ENCODE measurements at regions not wholly inside any gene's neighbourhood (a gene's known extent, or its start where the extent isn't known, plus 50 kb on each side); places are given as distances from the start of the nearest gene placed in this dataset.

- TF ChIP-seq ZBTB34 (CRISPR knock-in tag; IDR thresholded peaks at IDR 0.05), result peak; percentile 66; the same call in 1 of the 2 replicates
- TF ChIP-seq ZBTB43 (CRISPR knock-in tag; conservative IDR thresholded peaks at IDR 0.05), result peak; percentile 65
- no peak for TF ChIP-seq GMEB1 (CRISPR knock-in tag; IDR thresholded peaks at IDR 0.05; ENCODE audit: borderline replicate concordance)
- no peak for TF ChIP-seq ATF5 (CRISPR knock-in tag; IDR thresholded peaks at IDR 0.05; ENCODE audit: low read depth)
- TF ChIP-seq PAXIP1 (CRISPR knock-in tag; conservative IDR thresholded peaks at IDR 0.05), result peak; percentile 49; the same call in 1 of the 2 replicates
- no peak for TF ChIP-seq ZNF792 (CRISPR knock-in tag; IDR thresholded peaks at IDR 0.05)
- peak; percentile 43; the same call in 1 of the 2 replicates for TF ChIP-seq ZMAT3 (CRISPR knock-in tag; conservative IDR thresholded peaks at IDR 0.05)
- no peak for TF ChIP-seq ATF3 (CRISPR knock-in tag; IDR thresholded peaks at IDR 0.05)
- TF ChIP-seq ATF7-NPFF (CRISPR knock-in tag; IDR thresholded peaks at IDR 0.05; ENCODE audit: low read depth), result no peak
- TF ChIP-seq ZNF652 (CRISPR knock-in tag; IDR thresholded peaks at IDR 0.05; ENCODE audit: borderline replicate concordance, low read depth), result no peak
- no peak for TF ChIP-seq KAT8 (CRISPR knock-in tag; IDR thresholded peaks at IDR 0.05)
- TF ChIP-seq TP53 (CRISPR knock-in tag; conservative IDR thresholded peaks at IDR 0.05), result peak; percentile 29; the same call in 1 of the 2 replicates
- TF ChIP-seq NPAS2 (CRISPR knock-in tag; IDR thresholded peaks at IDR 0.05; ENCODE audit: borderline replicate concordance), result no peak
- TF ChIP-seq ZNF816 (CRISPR knock-in tag; IDR thresholded peaks at IDR 0.05; ENCODE audit: borderline replicate concordance), result no peak
- TF ChIP-seq KMT2B (CRISPR knock-in tag; IDR thresholded peaks at IDR 0.05), result 0 out of 2 replicates have a peak, but pooled peaks have one; percentile 12
- TF ChIP-seq JUNB (CRISPR knock-in tag; IDR thresholded peaks at IDR 0.05; ENCODE audit: borderline replicate concordance), result no peak
- TF ChIP-seq ZNF138 (CRISPR knock-in tag; IDR thresholded peaks at IDR 0.05; ENCODE audit: low read depth), result no peak
- peak; percentile 50; the same call in 1 of the 2 replicates for TF ChIP-seq DRAP1 (CRISPR knock-in tag; IDR thresholded peaks at IDR 0.05)
- no peak for TF ChIP-seq CREB1 (IDR thresholded peaks at IDR 0.05)
- 0 out of 2 replicates have a peak, but pooled peaks have one; percentile 37 for TF ChIP-seq CREB1 (CRISPR knock-in tag; IDR thresholded peaks at IDR 0.05)
- no peak for TF ChIP-seq ZNF383 (CRISPR knock-in tag; IDR thresholded peaks at IDR 0.05; ENCODE audit: borderline replicate concordance)
Observed at GRCh38 chr1:234986750-234987414, 141.8 kb downstream of the TOMM20 start (continued).
